Caco-2 (cell line): ENCODE measurements at regions not wholly inside any gene's neighbourhood (a gene's known extent, or its start where the extent isn't known, plus 50 kb on each side); places are given as distances from the start of the nearest gene placed in this dataset.

Experiments
- BruUV-seq: library from RNA; stranded (reverse); fragments of 400-500 nt; replicated peaks from 2 replicates; lab custom pipeline; 2021; lab: Mats Ljungman, UMichigan
- CTCF ChIA-PET: fragments of 300-600 bp; sonication (Branson Sonifier 250); formaldehyde crosslinking; loops from one replicate; lab custom pipeline; 2022; ENCODE audit warnings: antibody characterized with exemption; lab: Charles Lee
- POLR2A ChIA-PET: fragments of 300-600 bp; sonication (Branson Sonifier 250); formaldehyde crosslinking; loops from one replicate; lab custom pipeline; 2022; ENCODE audit warnings: antibody characterized with exemption; lab: Charles Lee
- DNase-seq, 2 experiments: peaks; one replicate each; pipeline versions ENCODE4 v3.0.0 to v3.0.0-alpha.2; 2020 to 2022
- H3K27me3 ChIP-seq: replicated peaks from 2 replicates; pipeline ENCODE4 v1.6.0; 2011; ENCODE audit warnings: low read length; ENCODE audit not compliant: control insufficient read depth, insufficient read depth
- H3K36me3 ChIP-seq: 2 replicates; pipeline ENCODE4 v1.5.1; 2011; ENCODE audit warnings: low read length; ENCODE audit not compliant: control insufficient read depth, insufficient read depth
- H3K4me1 ChIP-seq: fragments of 250-450 bp; sonication (Bioruptor Pico); 2 replicates; pipeline ENCODE4 v1.5.1; 2020; ENCODE audit warnings: mild to moderate bottlenecking
- H3K4me3 ChIP-seq: 2 replicates; pipeline ENCODE4 v1.5.1; 2011; ENCODE audit warnings: low read depth, mild to moderate bottlenecking, control low read depth, low read length
- H3K9me3 ChIP-seq: fragments of 250-450 bp; sonication (Bioruptor Pico); 2 replicates; pipeline ENCODE4 v1.5.1; 2020; ENCODE audit warnings: mild to moderate bottlenecking, moderate library complexity
- H3K27ac Mint-ChIP-seq: one replicate; pipeline ENCODE4 v1.8.0; 2022; ENCODE audit warnings: mixed read lengths; ENCODE audit not compliant: unreplicated experiment
- H3K27me3 Mint-ChIP-seq: one replicate; pipeline ENCODE4 v1.8.0; 2022; ENCODE audit warnings: mixed read lengths; ENCODE audit not compliant: insufficient read depth, unreplicated experiment
- H3K36me3 Mint-ChIP-seq: one replicate; pipeline ENCODE4 v1.8.0; 2022; ENCODE audit warnings: mild to moderate bottlenecking, mixed read lengths; ENCODE audit not compliant: insufficient read depth, unreplicated experiment
- H3K4me1 Mint-ChIP-seq: one replicate; pipeline ENCODE4 v1.8.0; 2022; ENCODE audit warnings: low read depth, mixed read lengths; ENCODE audit not compliant: unreplicated experiment
- H3K4me3 Mint-ChIP-seq: one replicate; pipeline ENCODE4 v1.8.0; 2022; ENCODE audit warnings: mild to moderate bottlenecking, moderate library complexity, mixed read lengths; ENCODE audit not compliant: unreplicated experiment
- H3K9me3 Mint-ChIP-seq: one replicate; pipeline ENCODE4 v1.8.0; 2022; ENCODE audit warnings: mixed read lengths; ENCODE audit not compliant: unreplicated experiment
- CTCF ChIP-seq, 2 experiments: fragments of 200-600 bp in 1 of 2; IDR thresholded peaks; 1 replicate in 1 of 2; 2 replicates in 1 of 2; pipeline versions ENCODE4 v1.5.1 to v1.8.0; 2011 to 2022; ENCODE audit warnings: antibody characterized with exemption in 1 of 2, control low read depth in 1 of 2, inconsistent platforms in 1 of 2, low read depth in 1 of 2, low read length in 1 of 2, mild to moderate bottlenecking in 1 of 2, moderate library complexity in 1 of 2; ENCODE audit not compliant: insufficient read depth in 1 of 2, severe bottlenecking in 1 of 2, unreplicated experiment in 1 of 2
- intact Hi-C: fragments of 100-400 bp; cut with micrococcal nuclease; formaldehyde crosslinking; loops from one replicate; pipeline ENCODE4 v1.10.0; 2022; ENCODE audit not compliant: unreplicated experiment

- H3K36me3 ChIP-seq = no peaks in the 10 kb centered on the region
- BruUV-seq = no TSS peak
- Mint-ChIP-seq H3K27me3 (no peaks in the 10 kb centered on the region), H3K36me3 (no peaks in the 10 kb centered on the region), H3K4me3 (no peak overlapping the region), H3K9me3 (peaks cover 7% of the 10 kb centered on the region), H3K27ac (no peak overlapping the region), H3K4me1 (no peaks in the 10 kb centered on the region)
- H3K9me3 ChIP-seq = no peaks in the 10 kb centered on the region
- ChIA-PET CTCF (interaction anchor here (0.6 kb wide), 1 partner anchor 45 kb away, joined by 3 read pairs; no protein-coding TSS in a partner anchor), POLR2A (no interaction called here)
- H3K4me3 ChIP-seq = no peak overlapping the region
- peak in 1 of 2 experiments; percentile 5 for DNase-seq
- H3K4me1 ChIP-seq = no peaks in the 10 kb centered on the region
- intact Hi-C loops = no loop called here
- peak in 1 of 2 experiments; percentile 45 for TF ChIP-seq CTCF (IDR thresholded peaks at IDR 0.05; ENCODE audit: insufficient read depth in 1 of 2, low read depth in 1 of 2, low read length in 1 of 2, severe bottlenecking in 1 of 2, unreplicated experiment in 1 of 2)
- no peaks in the 10 kb centered on the region for H3K27me3 ChIP-seq
Observed at GRCh38 chr21:19507682-19508260, 1104.2 kb upstream of the TMPRSS15 start.

GRCh38 chr21:19508442-19508841, 1104.9 kb upstream of the TMPRSS15 start:
- H3K36me3 ChIP-seq = no peaks in the 10 kb centered on the region
- Mint-ChIP-seq H3K27ac (no peak overlapping the region), H3K36me3 (no peaks in the 10 kb centered on the region), H3K9me3 (peaks cover 7% of the 10 kb centered on the region), H3K4me3 (no peak overlapping the region), H3K27me3 (no peaks in the 10 kb centered on the region), H3K4me1 (no peaks in the 10 kb centered on the region)
- H3K27me3 ChIP-seq = no peaks in the 10 kb centered on the region
- CTCF ChIA-PET = no interaction called here
- POLR2A ChIA-PET = no interaction called here
- BruUV-seq = no TSS peak
- no peaks in the 10 kb centered on the region for H3K4me1 ChIP-seq
- no peak for DNase-seq
- no peak overlapping the region for H3K4me3 ChIP-seq
- TF ChIP-seq CTCF (IDR thresholded peaks at IDR 0.05; ENCODE audit: insufficient read depth in 1 of 2, low read depth in 1 of 2, low read length in 1 of 2, severe bottlenecking in 1 of 2, unreplicated experiment in 1 of 2) = no peak
- intact Hi-C loops = no loop called here
- H3K9me3 ChIP-seq = no peaks in the 10 kb centered on the region

- H3K9me3 Mint-ChIP-seq = peaks cover 7% of the 10 kb centered on the region
- Histone ChIP-seq H3K27me3 (no peaks in the 10 kb centered on the region), H3K36me3 (no peaks in the 10 kb centered on the region), H3K9me3 (no peaks in the 10 kb centered on the region), H3K4me1 (no peaks in the 10 kb centered on the region), H3K4me3 (no peak overlapping the region)
- H3K4me1 Mint-ChIP-seq = no peaks in the 10 kb centered on the region
- intact Hi-C loops = no loop called here
- TF ChIP-seq CTCF (IDR thresholded peaks at IDR 0.05; ENCODE audit: insufficient read depth in 1 of 2, low read depth in 1 of 2, low read length in 1 of 2, severe bottlenecking in 1 of 2, unreplicated experiment in 1 of 2) = no peak
- no TSS peak for BruUV-seq
- CTCF ChIA-PET = no interaction called here
- POLR2A ChIA-PET = no interaction called here
- no peaks in the 10 kb centered on the region for H3K36me3 Mint-ChIP-seq
- no peaks in the 10 kb centered on the region for H3K27me3 Mint-ChIP-seq
- no peak for DNase-seq
- H3K4me3 Mint-ChIP-seq = no peak overlapping the region
- no peak overlapping the region for H3K27ac Mint-ChIP-seq
Observed at GRCh38 chr21:19508844-19509243, 1105.3 kb upstream of the TMPRSS15 start.
